ENCODE measurements at regions not wholly inside any gene's neighbourhood (a gene's known extent, or its start where the extent isn't known, plus 50 kb on each side); places are given as distances from the start of the nearest gene placed in this dataset.

DNA sequence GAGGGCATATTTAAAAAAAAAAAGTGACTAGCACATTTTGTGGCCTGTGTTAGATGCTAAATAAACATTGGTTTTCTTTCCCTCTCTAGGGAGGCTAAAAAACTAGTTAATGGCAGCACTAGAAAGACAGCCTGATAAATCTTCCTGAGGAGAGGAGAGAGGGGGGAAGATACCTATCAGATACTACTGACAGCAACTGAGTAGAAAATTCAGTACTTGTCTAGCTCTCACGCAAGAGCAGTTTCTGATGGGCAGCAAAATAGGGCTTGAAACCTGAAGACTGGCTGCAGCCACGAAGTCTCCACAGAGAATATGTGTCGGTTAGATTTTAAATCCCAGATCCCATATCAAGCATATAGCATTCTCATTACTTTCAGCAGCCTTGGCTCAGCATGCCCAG, 388.2 kb downstream of the KCNA4 start:
- Histone ChIP-seq H3K79me2 (ENCODE audit: control insufficient read depth, insufficient read depth, low read length) (no peaks in the 10 kb centered on the region), H3K9ac (replicated peaks; ENCODE audit: extremely low read depth, insufficient read depth, low read length) (no peak overlapping the region), H3K27ac (ENCODE audit: insufficient read depth, low read depth, low read length) (no peak overlapping the region), H3K4me1 (ENCODE audit: control insufficient read depth, extremely low read depth, insufficient read depth, low read length) (no peaks in the 10 kb centered on the region), H3K36me3 (ENCODE audit: control insufficient read depth in 2 of 2, extremely low read depth in 1 of 2, insufficient read depth in 2 of 2, low read length in 2 of 2) (no peaks in the 10 kb centered on the region), H2AFZ (ENCODE audit: low read depth, low read length) (no peak overlapping the region), H3K4me3 (replicated peaks in 1 of 3; ENCODE audit: insufficient read depth in 1 of 3, low read depth in 1 of 3, low read length in 3 of 3) (no peak overlapping the region), H3K4me2 (ENCODE audit: insufficient read depth, low read length) (no peak overlapping the region), H3K9me3 (replicated peaks; ENCODE audit: control insufficient read depth, insufficient read depth, low read length) (no peaks in the 10 kb centered on the region), H3K9me1 (replicated peaks; ENCODE audit: control insufficient read depth, extremely low read depth, insufficient read depth, low read length) (no peaks in the 10 kb centered on the region), H4K20me1 (replicated peaks; ENCODE audit: control insufficient read depth, extremely low read depth, insufficient read depth, low read length) (no peaks in the 10 kb centered on the region), H3K27me3 (ENCODE audit: control insufficient read depth in 2 of 2, insufficient read depth in 2 of 2, low read length in 2 of 2) (no peaks in the 10 kb centered on the region)
- no peak for FAIRE-seq
- DNase-seq (ENCODE audit: low read depth, low spot score), result no peak
- dilution Hi-C loops (cut with MboI; ENCODE audit: extremely low pct_ligation_motif_present, low sequenced_read_pairs), result no loop called here
- no TSS peak for BruUV-seq (replicated peaks)
- intact Hi-C loops (cut with micrococcal nuclease), result no loop called here
- TF ChIP-seq EZH2 (IDR thresholded peaks at IDR 0.05; ENCODE audit: borderline replicate concordance, low read depth, low read length, severe bottlenecking), result no peak
- TF ChIP-seq FOS (IDR thresholded peaks at IDR 0.05; ENCODE audit: borderline replicate concordance, insufficient read depth, low read length), result no peak
- no peak for TF ChIP-seq MYC (IDR thresholded peaks at IDR 0.05; ENCODE audit: low read depth, low read length)
- no peak for TF ChIP-seq GATA2 (IDR thresholded peaks at IDR 0.05; ENCODE audit: insufficient read depth, insufficient read length, low read depth, low read length)
- no peak for TF ChIP-seq POLR2AphosphoS5 (IDR thresholded peaks at IDR 0.05; ENCODE audit: insufficient read depth, low read depth, low read length)
- TF ChIP-seq JUN (IDR thresholded peaks at IDR 0.05; ENCODE audit: borderline replicate concordance, insufficient read depth, insufficient read length, low read depth), result no peak
- TF ChIP-seq, protein P1, sequence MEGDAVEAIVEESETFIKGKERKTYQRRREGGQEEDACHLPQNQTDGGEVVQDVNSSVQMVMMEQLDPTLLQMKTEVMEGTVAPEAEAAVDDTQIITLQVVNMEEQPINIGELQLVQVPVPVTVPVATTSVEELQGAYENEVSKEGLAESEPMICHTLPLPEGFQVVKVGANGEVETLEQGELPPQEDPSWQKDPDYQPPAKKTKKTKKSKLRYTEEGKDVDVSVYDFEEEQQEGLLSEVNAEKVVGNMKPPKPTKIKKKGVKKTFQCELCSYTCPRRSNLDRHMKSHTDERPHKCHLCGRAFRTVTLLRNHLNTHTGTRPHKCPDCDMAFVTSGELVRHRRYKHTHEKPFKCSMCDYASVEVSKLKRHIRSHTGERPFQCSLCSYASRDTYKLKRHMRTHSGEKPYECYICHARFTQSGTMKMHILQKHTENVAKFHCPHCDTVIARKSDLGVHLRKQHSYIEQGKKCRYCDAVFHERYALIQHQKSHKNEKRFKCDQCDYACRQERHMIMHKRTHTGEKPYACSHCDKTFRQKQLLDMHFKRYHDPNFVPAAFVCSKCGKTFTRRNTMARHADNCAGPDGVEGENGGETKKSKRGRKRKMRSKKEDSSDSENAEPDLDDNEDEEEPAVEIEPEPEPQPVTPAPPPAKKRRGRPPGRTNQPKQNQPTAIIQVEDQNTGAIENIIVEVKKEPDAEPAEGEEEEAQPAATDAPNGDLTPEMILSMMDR (IDR thresholded peaks at IDR 0.05; ENCODE audit: extremely low read depth in 1 of 2, insufficient read depth in 1 of 2, low read depth in 1 of 2, low read length in 2 of 2), result no peak
- TF ChIP-seq, protein P2, sequence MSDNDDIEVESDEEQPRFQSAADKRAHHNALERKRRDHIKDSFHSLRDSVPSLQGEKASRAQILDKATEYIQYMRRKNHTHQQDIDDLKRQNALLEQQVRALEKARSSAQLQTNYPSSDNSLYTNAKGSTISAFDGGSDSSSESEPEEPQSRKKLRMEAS (IDR thresholded peaks at IDR 0.05; ENCODE audit: insufficient read depth, insufficient read length), result no peak
- no peak for TF ChIP-seq POLR2A (IDR thresholded peaks at IDR 0.05; ENCODE audit: low read depth, low read length)
- CTCF ChIA-PET, result no interaction called here
- POLR2A ChIA-PET, result no interaction called here
